Peyer's patch (tissue), 4 donors: ENCODE measurements at regions not wholly inside any gene's neighbourhood (a gene's known extent, or its start where the extent isn't known, plus 50 kb on each side); places are given as distances from the start of the nearest gene placed in this dataset.

ENCODE experiments used
- DNase-seq, 3 donors: peaks; one replicate each; pipeline ENCODE4 v3.0.0-alpha.2; 2017 to 2019
- H3K27ac ChIP-seq, 4 donors: fragments of 200-600 bp; sonication (generic); one replicate each; pipeline ENCODE4 v1.5.1; 2016 to 2019
- H3K27me3 ChIP-seq, 2 donors: fragments of 200-600 bp; sonication (generic); one replicate each; pipeline ENCODE4 v1.5.1; 2019
- H3K36me3 ChIP-seq, 3 donors: fragments of 200-600 bp; sonication (generic); one replicate each; pipeline ENCODE4 v1.5.1; 2016 to 2019
- H3K4me1 ChIP-seq, 4 donors: fragments of 200-600 bp; sonication (generic); one replicate each; pipeline ENCODE4 v1.5.1; 2016 to 2019
- H3K4me3 ChIP-seq, 4 donors: fragments of 200-600 bp; sonication (generic); 1 replicate in 3 of 4; 2 replicates in 1 of 4; pipeline ENCODE4 v1.5.1; 2016 to 2019; ENCODE audit warnings: mild to moderate bottlenecking in 1 of 4
- H3K9me3 ChIP-seq, 4 donors: fragments of 200-600 bp; sonication (generic); one replicate each; pipeline ENCODE4 v1.5.1; 2016 to 2019; ENCODE audit warnings: mild to moderate bottlenecking in 1 of 4
- POLR2A ChIP-seq, 2 donors: fragments of 450-650 bp; IDR thresholded peaks; one replicate each; pipeline ENCODE4 v1.5.1; 2017; ENCODE audit warnings: antibody characterized with exemption in 2 of 2, mild to moderate bottlenecking in 2 of 2, moderate library complexity in 2 of 2
- TF ChIP-seq, protein P1 (sequence below), 6 experiments: fragments of 450-650 bp in 4 of 6; fragments of 200-600 bp in 2 of 6; sonication (generic) in 1 of 6; IDR thresholded peaks; one replicate each; pipeline ENCODE4 v1.5.1; 2017 to 2019; ENCODE audit warnings: antibody characterized with exemption in 6 of 6, mild to moderate bottlenecking in 3 of 6, moderate library complexity in 1 of 6

DNA sequence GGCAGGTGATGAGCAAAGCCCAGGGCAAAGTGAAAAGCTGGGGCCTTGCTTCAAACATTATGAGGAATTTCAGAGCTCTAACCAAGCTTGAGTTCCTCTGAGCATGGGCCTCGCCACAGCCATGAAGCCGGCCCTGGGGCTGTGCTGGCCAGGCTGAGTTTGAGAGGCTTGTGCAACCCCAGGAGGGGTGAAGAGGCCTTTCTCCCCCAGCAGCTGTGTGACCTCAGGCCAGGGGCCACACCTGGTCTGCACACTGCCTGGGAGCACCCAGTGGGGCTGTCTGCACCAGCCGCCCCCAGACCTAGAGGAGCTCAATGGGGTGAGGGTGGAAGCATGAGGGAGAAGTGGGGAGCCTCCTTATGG lies 204.9 kb upstream of the C14orf180 start:
- Histone ChIP-seq H3K4me1 (no peaks in the 10 kb centered on the region), H3K4me3 (no peak overlapping the region), H3K27ac (no peak overlapping the region), H3K27me3 (no peaks in the 10 kb centered on the region), H3K9me3 (no peaks in the 10 kb centered on the region), H3K36me3 (no peaks in the 10 kb centered on the region)
- TF ChIP-seq POLR2A (IDR thresholded peaks at IDR 0.05), result no peak
- TF ChIP-seq, protein P1, sequence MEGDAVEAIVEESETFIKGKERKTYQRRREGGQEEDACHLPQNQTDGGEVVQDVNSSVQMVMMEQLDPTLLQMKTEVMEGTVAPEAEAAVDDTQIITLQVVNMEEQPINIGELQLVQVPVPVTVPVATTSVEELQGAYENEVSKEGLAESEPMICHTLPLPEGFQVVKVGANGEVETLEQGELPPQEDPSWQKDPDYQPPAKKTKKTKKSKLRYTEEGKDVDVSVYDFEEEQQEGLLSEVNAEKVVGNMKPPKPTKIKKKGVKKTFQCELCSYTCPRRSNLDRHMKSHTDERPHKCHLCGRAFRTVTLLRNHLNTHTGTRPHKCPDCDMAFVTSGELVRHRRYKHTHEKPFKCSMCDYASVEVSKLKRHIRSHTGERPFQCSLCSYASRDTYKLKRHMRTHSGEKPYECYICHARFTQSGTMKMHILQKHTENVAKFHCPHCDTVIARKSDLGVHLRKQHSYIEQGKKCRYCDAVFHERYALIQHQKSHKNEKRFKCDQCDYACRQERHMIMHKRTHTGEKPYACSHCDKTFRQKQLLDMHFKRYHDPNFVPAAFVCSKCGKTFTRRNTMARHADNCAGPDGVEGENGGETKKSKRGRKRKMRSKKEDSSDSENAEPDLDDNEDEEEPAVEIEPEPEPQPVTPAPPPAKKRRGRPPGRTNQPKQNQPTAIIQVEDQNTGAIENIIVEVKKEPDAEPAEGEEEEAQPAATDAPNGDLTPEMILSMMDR (IDR thresholded peaks at IDR 0.05), result no peak
- DNase-seq, result no peak

DNA sequence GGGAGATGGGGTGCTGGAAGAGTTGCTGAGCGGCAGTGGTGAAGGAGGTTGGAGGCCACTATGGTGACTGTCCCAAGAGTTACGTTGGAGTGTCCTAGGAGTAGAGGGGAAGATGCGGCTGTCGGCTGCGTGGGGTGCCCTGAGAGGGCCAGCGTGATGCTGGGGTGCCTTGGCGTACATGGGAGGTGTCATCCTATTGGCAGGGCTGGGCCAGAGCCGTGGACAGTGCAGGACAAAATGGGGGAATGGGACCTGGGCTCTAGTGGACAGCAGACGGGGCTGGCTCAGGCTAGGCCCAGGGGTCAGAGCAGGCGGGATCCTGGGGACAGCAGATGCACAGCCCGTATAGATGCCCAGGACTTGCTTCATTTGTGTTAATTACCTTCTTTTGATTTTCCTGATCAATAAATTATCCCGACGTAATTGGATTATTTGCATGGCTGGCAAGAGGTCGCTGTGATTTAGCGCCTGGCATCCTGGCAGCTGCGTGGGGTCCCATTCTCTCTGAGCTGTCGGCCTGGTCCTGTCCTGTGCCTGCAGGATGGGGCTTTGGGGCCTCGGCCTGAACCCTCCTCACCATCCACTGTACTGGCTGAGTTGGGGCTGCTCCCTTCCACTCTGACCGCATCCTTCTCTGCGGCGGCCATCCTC lies 203.9 kb upstream of the C14orf180 start:
- Histone ChIP-seq H3K27ac (no peak overlapping the region), H3K4me1 (no peaks in the 10 kb centered on the region), H3K4me3 (no peak overlapping the region), H3K27me3 (no peaks in the 10 kb centered on the region), H3K36me3 (no peaks in the 10 kb centered on the region), H3K9me3 (peaks cover 0 to 2% (median 0%) of the 10 kb centered on the region in 4 donors)
- TF ChIP-seq, protein P1 (IDR thresholded peaks at IDR 0.05), result no peak
- no peak for TF ChIP-seq POLR2A (IDR thresholded peaks at IDR 0.05)
- no peak for DNase-seq

DNA sequence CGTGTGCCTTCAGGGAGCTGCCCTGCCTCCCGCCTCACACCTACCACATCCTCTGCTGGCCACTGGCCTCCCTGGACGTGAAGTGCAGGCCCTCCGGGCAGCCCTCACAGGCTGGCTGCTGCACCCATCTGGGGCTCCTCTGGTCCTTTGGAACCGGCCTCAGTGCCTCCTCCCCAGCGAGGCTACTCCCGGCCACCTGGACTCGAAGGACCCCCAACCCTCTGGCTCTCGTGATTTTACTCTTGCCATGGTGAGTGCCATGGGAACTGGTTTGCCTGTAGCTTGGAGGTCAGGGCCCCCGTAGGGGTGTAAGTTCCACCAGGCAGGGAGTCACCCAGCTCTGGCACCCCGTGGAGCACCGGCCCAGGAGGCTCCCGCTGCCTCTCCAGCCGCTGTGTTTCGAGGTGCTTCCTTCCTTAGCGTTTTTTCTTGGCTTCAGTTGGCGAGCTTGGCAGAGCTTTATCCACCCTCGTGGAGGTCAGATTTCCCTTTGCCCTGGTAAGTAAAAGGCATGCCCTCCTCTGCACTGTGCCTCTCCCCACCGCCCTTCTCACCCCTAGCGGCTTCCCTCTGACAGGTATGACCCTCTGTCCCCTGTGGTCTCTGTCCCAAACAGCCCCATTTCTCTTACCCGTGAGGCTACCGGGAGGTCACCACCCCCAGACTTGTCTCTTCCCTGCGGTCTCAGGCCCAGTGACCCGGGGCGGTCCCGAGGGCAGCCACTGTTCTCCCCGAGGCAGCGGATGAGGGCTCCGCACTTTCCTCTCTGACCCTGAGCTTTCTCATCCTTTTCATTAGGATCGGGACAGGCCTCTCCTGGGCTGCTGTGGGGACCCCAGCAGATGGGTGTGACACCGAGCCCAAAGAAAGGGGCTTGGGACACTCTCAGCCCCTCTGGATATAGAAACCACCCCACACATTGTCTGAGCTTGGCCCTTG lies 203.1 kb upstream of the C14orf180 start:
- Histone ChIP-seq H3K4me1 (no peaks in the 10 kb centered on the region), H3K9me3 (peaks cover 0 to 5% (median 2%) of the 10 kb centered on the region in 4 donors), H3K36me3 (no peaks in the 10 kb centered on the region), H3K27ac (no peak overlapping the region), H3K27me3 (no peaks in the 10 kb centered on the region), H3K4me3 (no peak overlapping the region)
- no peak for DNase-seq
- no peak for TF ChIP-seq POLR2A (IDR thresholded peaks at IDR 0.05)
- TF ChIP-seq, protein P1 (IDR thresholded peaks at IDR 0.05), result no peak

DNA sequence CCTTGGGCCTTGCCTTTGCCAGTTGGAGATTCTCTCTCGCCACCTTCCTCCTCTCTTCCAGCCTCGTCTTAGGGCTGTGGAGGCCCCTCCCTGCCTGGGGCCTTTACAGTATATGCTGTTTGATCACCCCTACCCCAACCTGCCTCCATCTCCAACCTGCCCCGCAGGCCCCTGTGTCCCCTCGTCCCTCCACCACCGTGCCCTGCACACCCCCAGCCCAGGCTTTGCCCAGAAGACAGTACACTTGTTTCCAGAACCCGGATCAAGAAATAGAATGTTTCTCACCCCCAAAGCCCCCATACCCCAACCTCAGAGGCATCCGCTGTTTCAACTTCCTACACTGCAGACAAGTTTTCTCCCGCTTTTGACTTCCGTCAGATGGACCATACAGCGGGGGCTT lies 202.3 kb upstream of the C14orf180 start:
- TF ChIP-seq POLR2A (IDR thresholded peaks at IDR 0.05), result no peak
- TF ChIP-seq, protein P1 (IDR thresholded peaks at IDR 0.05), result no peak
- Histone ChIP-seq H3K4me1 (no peaks in the 10 kb centered on the region), H3K36me3 (no peaks in the 10 kb centered on the region), H3K9me3 (peaks cover 0 to 5% (median 2%) of the 10 kb centered on the region in 4 donors), H3K27me3 (no peaks in the 10 kb centered on the region), H3K27ac (no peak overlapping the region), H3K4me3 (no peak overlapping the region)
- no peak for DNase-seq

DNA sequence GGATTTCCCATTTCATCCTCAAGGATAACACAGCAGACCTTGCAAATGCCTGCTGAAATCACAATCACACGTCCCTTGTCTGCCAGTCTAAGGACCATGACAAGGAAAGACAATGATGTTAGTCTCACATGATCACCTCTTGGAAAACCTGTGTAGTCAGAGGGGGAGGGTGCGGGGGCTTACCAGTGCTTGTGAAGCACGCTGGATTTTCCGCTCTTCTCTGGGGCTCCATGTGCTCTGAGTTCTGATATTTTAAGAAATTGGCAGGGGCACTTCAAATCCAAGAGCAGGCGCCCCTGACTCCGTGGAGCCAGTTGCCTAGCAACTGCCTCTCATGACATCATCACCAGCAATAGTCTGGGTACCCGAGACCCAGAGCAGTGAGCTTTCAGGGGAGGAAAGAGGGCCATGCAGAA lies 200.9 kb upstream of the C14orf180 start:
- H3K4me1 ChIP-seq, result no peaks in the 10 kb centered on the region
- no peaks in the 10 kb centered on the region for H3K36me3 ChIP-seq
- H3K27me3 ChIP-seq, result no peaks in the 10 kb centered on the region
- no peak for DNase-seq
- H3K9me3 ChIP-seq, result peaks cover 0 to 5% (median 2%) of the 10 kb centered on the region in 4 donors
- H3K4me3 ChIP-seq, result no peak overlapping the region
- TF ChIP-seq POLR2A (IDR thresholded peaks at IDR 0.05), result no peak
- TF ChIP-seq, protein P1 (IDR thresholded peaks at IDR 0.05), result no peak
- H3K27ac ChIP-seq, result no peak overlapping the region
